ENCODE measurements at regions not wholly inside any gene's neighbourhood (a gene's known extent, or its start where the extent isn't known, plus 50 kb on each side); places are given as distances from the start of the nearest gene placed in this dataset.

DNA sequence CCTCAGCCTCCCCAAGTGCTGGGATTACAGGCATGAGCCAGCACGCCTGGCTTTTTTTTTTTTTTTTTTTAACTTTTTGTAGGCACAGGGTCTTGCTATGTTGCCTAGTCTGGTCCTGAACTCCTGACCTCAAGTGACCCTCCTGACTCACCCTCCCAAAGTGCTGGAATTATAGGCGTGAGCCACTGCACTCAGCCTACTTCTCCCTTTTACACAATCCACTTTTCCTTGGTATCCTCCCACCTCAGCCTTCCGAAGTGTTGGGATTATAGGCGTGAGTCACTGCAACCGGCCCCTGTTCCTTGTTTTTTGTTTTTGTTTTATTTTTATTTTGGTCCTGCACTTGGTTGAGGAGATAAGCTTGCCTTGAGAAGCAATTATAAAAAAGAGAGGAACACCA lies 75.9 kb upstream of the KMT2C start:
- WGBS, 2 donors = 73 to 74% methylated on average over 5 of the region's 5 CpGs
- no peaks in the 10 kb centered on the region for H3K9me3 ChIP-seq
- DNase-seq (ENCODE audit: low spot score in 2 of 2) = no peak

DNA sequence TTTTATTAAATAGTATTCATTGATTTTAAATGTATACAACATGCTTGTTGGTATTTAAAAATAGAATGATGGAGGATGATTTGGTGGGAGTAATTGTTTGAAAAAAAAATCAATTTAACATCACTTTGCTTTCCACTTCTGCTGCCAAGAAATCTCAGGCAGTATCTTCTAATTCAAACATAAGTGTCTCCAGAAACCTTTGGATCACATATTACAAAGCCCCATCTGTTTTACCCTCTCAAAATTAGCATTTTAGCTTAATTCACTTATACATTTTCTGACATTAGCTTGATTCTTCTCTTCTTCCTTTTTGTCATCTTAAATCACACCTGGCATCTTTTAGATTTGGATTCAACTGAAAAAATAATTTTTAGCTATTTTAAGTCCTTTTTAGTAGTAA lies 72.9 kb upstream of the KMT2C start:
- Histone ChIP-seq H3K27me3 (no peaks in the 10 kb centered on the region), H3K27ac (no peak overlapping the region), H3K9me3 (no peaks in the 10 kb centered on the region), H3K36me3 (no peaks in the 10 kb centered on the region), H3K4me1 (no peaks in the 10 kb centered on the region), H3K4me3 (no peak overlapping the region)
- TF ChIP-seq POLR2A (IDR thresholded peaks at IDR 0.05) (no peak), EP300 (IDR thresholded peaks at IDR 0.05) (no peak)
- TF ChIP-seq, protein P1, sequence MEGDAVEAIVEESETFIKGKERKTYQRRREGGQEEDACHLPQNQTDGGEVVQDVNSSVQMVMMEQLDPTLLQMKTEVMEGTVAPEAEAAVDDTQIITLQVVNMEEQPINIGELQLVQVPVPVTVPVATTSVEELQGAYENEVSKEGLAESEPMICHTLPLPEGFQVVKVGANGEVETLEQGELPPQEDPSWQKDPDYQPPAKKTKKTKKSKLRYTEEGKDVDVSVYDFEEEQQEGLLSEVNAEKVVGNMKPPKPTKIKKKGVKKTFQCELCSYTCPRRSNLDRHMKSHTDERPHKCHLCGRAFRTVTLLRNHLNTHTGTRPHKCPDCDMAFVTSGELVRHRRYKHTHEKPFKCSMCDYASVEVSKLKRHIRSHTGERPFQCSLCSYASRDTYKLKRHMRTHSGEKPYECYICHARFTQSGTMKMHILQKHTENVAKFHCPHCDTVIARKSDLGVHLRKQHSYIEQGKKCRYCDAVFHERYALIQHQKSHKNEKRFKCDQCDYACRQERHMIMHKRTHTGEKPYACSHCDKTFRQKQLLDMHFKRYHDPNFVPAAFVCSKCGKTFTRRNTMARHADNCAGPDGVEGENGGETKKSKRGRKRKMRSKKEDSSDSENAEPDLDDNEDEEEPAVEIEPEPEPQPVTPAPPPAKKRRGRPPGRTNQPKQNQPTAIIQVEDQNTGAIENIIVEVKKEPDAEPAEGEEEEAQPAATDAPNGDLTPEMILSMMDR (IDR thresholded peaks at IDR 0.05) = no peak
- no peak for DNase-seq (ENCODE audit: low spot score in 2 of 2)

More for the DNA sequence above, 75.9 kb upstream of the KMT2C start:
- Histone ChIP-seq H3K27me3 (no peaks in the 10 kb centered on the region), H3K4me1 (no peaks in the 10 kb centered on the region), H3K4me3 (no peak overlapping the region), H3K27ac (no peak overlapping the region), H3K36me3 (no peaks in the 10 kb centered on the region)
- TF ChIP-seq EP300 (IDR thresholded peaks at IDR 0.05) = no peak
- TF ChIP-seq, protein P1 (IDR thresholded peaks at IDR 0.05) = no peak
- no peak for TF ChIP-seq POLR2A (IDR thresholded peaks at IDR 0.05)

DNA sequence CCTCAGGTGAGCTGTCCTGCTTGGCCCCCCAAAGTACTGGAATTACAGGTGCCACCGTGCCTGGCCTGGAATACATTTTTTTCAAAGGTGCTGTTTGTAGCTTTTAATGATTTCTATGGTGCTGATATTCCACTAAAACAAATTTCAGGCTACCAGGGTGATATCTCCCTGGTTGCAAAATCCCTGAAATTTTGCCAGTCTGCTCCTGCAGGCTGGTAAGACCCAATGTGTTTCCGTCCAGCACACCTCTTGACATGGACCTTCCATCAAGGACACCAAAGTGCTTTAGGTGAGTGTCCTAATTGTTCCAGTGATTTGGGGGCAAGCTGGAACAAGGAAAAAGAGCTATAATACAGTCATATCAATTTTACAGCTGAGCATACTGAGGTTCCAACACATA lies 69.8 kb upstream of the KMT2C start:
- Histone ChIP-seq H3K4me3 (no peak overlapping the region), H3K27me3 (no peaks in the 10 kb centered on the region), H3K4me1 (no peaks in the 10 kb centered on the region), H3K36me3 (no peaks in the 10 kb centered on the region), H3K9me3 (no peaks in the 10 kb centered on the region), H3K27ac (no peak overlapping the region)
- no peak for TF ChIP-seq POLR2A (IDR thresholded peaks at IDR 0.05)
- no peak for TF ChIP-seq EP300 (IDR thresholded peaks at IDR 0.05)
- TF ChIP-seq, protein P1 (IDR thresholded peaks at IDR 0.05) = no peak
- WGBS, 2 donors = 86 to 91% methylated on average over 2 of the region's 2 CpGs
- DNase-seq (ENCODE audit: low spot score in 2 of 2) = no peak

DNA sequence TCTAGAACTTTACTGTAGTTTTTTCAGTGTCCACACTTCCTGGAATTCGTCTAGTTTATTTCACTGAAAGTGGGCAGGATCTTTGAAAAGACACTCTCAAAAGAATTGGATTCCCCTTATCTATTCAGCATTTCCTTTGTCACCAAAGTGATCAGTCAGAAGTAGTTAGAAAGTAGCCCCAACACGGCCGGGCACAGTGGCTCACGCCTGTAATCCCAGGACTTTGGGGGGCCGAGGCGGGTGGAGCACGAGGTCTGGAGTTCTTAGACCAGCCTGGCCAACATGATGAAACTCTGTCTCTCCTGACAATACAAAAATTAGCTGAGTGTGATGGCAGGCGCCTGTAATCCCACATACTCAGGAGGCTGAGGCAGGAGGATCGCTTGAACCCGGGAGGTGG lies 69.0 kb upstream of the KMT2C start:
- Histone ChIP-seq H3K27me3 (no peaks in the 10 kb centered on the region), H3K27ac (no peak overlapping the region), H3K4me1 (no peaks in the 10 kb centered on the region), H3K9me3 (no peaks in the 10 kb centered on the region), H3K36me3 (no peaks in the 10 kb centered on the region), H3K4me3 (no peak overlapping the region)
- no peak for TF ChIP-seq POLR2A (IDR thresholded peaks at IDR 0.05)
- TF ChIP-seq, protein P1 (IDR thresholded peaks at IDR 0.05) = no peak
- TF ChIP-seq EP300 (IDR thresholded peaks at IDR 0.05) = no peak
- 84 to 86% methylated on average over 10 of the region's 10 CpGs for WGBS, 2 donors
- no peak for DNase-seq (ENCODE audit: low spot score in 2 of 2)

DNA sequence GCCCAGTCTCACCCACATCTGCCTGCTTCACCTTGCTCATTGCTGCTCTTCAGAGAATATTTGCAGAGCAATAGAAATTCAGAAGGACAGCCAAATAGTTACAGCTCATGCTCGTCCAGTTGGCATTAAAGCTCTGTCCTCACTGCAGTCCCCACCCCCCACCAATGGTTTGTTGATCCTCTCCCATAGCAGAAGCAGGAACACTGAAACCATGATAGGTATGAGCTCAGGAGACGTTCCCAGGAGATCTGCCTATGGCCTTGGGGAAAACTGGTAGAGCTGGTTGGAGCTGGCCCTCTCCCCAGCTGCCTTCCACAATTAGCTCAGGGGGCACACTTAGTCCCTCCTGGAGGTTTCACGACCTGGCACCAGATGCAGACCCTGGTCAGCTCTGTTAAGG lies 68.6 kb upstream of the KMT2C start:
- no peak for TF ChIP-seq EP300 (IDR thresholded peaks at IDR 0.05)
- TF ChIP-seq, protein P1 (IDR thresholded peaks at IDR 0.05) = no peak
- TF ChIP-seq POLR2A (IDR thresholded peaks at IDR 0.05) = no peak
- no peak for DNase-seq (ENCODE audit: low spot score in 2 of 2)
- Histone ChIP-seq H3K4me1 (no peaks in the 10 kb centered on the region), H3K27ac (no peak overlapping the region), H3K9me3 (no peaks in the 10 kb centered on the region), H3K27me3 (no peaks in the 10 kb centered on the region), H3K36me3 (no peaks in the 10 kb centered on the region), H3K4me3 (no peak overlapping the region)
- 44 to 50% methylated on average over 3 of the region's 3 CpGs for WGBS, 2 donors
